Gastroesophageal sphincter (tissue), 4 donors: ENCODE measurements at regions not wholly inside any gene's neighbourhood (a gene's known extent, or its start where the extent isn't known, plus 50 kb on each side); places are given as distances from the start of the nearest gene placed in this dataset.

Experiments
- ATAC-seq: fragments of 150-250 bp; one replicate; pipeline ENCODE4 v1.9.1; 2016; ENCODE audit warnings: mild to moderate bottlenecking, moderate library complexity
- H3K27ac ChIP-seq, 4 donors: fragments of 200-600 bp; sonication (generic) in 3 of 4; 1 replicate in 3 of 4; 2 replicates in 1 of 4; pipeline ENCODE4 v1.5.1; 2016 to 2019
- H3K27me3 ChIP-seq: fragments of 200-600 bp; sonication (generic); one replicate; pipeline ENCODE4 v1.5.1; 2019
- H3K36me3 ChIP-seq, 2 donors: fragments of 200-600 bp; sonication (generic); one replicate each; pipeline ENCODE4 v1.5.1; 2019; ENCODE audit warnings: control low read depth in 1 of 2
- H3K4me1 ChIP-seq, 3 donors: fragments of 200-600 bp; sonication (generic); 1 replicate in 2 of 3; 2 replicates in 1 of 3; pipeline ENCODE4 v1.5.1; 2016 to 2019; ENCODE audit warnings: control low read depth in 2 of 3
- H3K4me3 ChIP-seq, 2 donors: fragments of 200-600 bp; sonication (generic); one replicate each; pipeline ENCODE4 v1.5.1; 2019; ENCODE audit warnings: mild to moderate bottlenecking in 1 of 2, moderate library complexity in 1 of 2
- H3K9me3 ChIP-seq, 3 donors: fragments of 200-600 bp; sonication (generic); one replicate each; pipeline ENCODE4 v1.5.1; 2017 to 2019; ENCODE audit warnings: control low read depth in 2 of 3
- CTCF ChIP-seq, 4 experiments: fragments of 200-600 bp in 2 of 4; fragments of 450-650 bp in 2 of 4; sonication (generic) in 1 of 4; IDR thresholded peaks; one replicate each; pipeline ENCODE4 v1.5.1; 2017 to 2019; ENCODE audit warnings: antibody characterized with exemption in 4 of 4, mild to moderate bottlenecking in 2 of 4, moderate library complexity in 2 of 4
- EP300 ChIP-seq: sonication (generic); formaldehyde crosslinking; IDR thresholded peaks from one replicate; pipeline ENCODE4 v1.6.1; 2017; ENCODE audit warnings: antibody characterized with exemption, mild to moderate bottlenecking
- POLR2A ChIP-seq, 2 donors: fragments of 450-650 bp; IDR thresholded peaks; one replicate each; pipeline ENCODE4 v1.6.1; 2017; ENCODE audit warnings: antibody characterized with exemption in 2 of 2, mild to moderate bottlenecking in 2 of 2, moderate library complexity in 1 of 2
- POLR2AphosphoS5 ChIP-seq: sonication (generic); formaldehyde crosslinking; IDR thresholded peaks from one replicate; pipeline ENCODE4 v1.6.1; 2017; ENCODE audit warnings: antibody characterized with exemption
- WGBS, 2 donors: methylation state at CpG; one replicate each; pipeline ENCODE4 v1.1.5; 2018; ENCODE audit warnings: low coverage in 1 of 2; 5-methylcytosine and 5-hydroxymethylcytosine counted together

- Histone ChIP-seq H3K36me3 (peaks cover 0 to 11% of the 10 kb centered on the region in 2 donors), H3K4me1 (no peaks in the 10 kb centered on the region), H3K4me3 (no peak overlapping the region), H3K27me3 (no peaks in the 10 kb centered on the region), H3K9me3 (no peaks in the 10 kb centered on the region), H3K27ac (no peak overlapping the region)
- TF ChIP-seq CTCF (IDR thresholded peaks at IDR 0.05), result no peak
- TF ChIP-seq EP300, result no peak
- no peak for TF ChIP-seq POLR2A (IDR thresholded peaks at IDR 0.05)
- no peak for ATAC-seq
These were observed 204.3 kb downstream of the PCDH7 start for GRCh38 chr4:30924495-30924894.

GRCh38 chr4:30929649-30930048, 209.5 kb downstream of the PCDH7 start:
- TF ChIP-seq POLR2AphosphoS5, result no peak
- no peak for TF ChIP-seq CTCF (IDR thresholded peaks at IDR 0.05)
- TF ChIP-seq EP300, result no peak
- TF ChIP-seq POLR2A (IDR thresholded peaks at IDR 0.05), result no peak
- no peak overlapping the region for H3K27ac ChIP-seq
- 86 to 100% methylated on average over 2 of the region's 2 CpGs for WGBS, 2 donors

GRCh38 chr4:30930276-30930675, 210.1 kb downstream of the PCDH7 start:
- no peak overlapping the region for H3K4me3 ChIP-seq
- no peak overlapping the region for H3K27ac ChIP-seq
- no peaks in the 10 kb centered on the region for H3K27me3 ChIP-seq
- no peaks in the 10 kb centered on the region for H3K9me3 ChIP-seq
- TF ChIP-seq EP300 (no peak), POLR2A (IDR thresholded peaks at IDR 0.05) (no peak), CTCF (IDR thresholded peaks at IDR 0.05) (no peak), POLR2AphosphoS5 (no peak)
- no peak for ATAC-seq
- 77 to 78% methylated on average over 4 of the region's 4 CpGs for WGBS, 2 donors
- H3K4me1 ChIP-seq, result no peaks in the 10 kb centered on the region
- H3K36me3 ChIP-seq, result no peaks in the 10 kb centered on the region

More at GRCh38 chr4:30929649-30930048, 209.5 kb downstream of the PCDH7 start:
- Histone ChIP-seq H3K4me3 (no peak overlapping the region), H3K9me3 (no peaks in the 10 kb centered on the region), H3K27me3 (no peaks in the 10 kb centered on the region), H3K4me1 (no peaks in the 10 kb centered on the region), H3K36me3 (no peaks in the 10 kb centered on the region)
- ATAC-seq, result no peak

GRCh38 chr4:30932581-30932980, 212.4 kb downstream of the PCDH7 start:
- TF ChIP-seq CTCF (IDR thresholded peaks at IDR 0.05) (no peak), POLR2AphosphoS5 (no peak), EP300 (no peak), POLR2A (IDR thresholded peaks at IDR 0.05) (no peak)
- no peaks in the 10 kb centered on the region for H3K27me3 ChIP-seq
- 83 to 86% methylated on average over 3 of the region's 3 CpGs for WGBS, 2 donors
- no peaks in the 10 kb centered on the region for H3K4me1 ChIP-seq
- ATAC-seq, result no peak
- H3K36me3 ChIP-seq, result no peaks in the 10 kb centered on the region
- H3K27ac ChIP-seq, result no peak overlapping the region
- no peak overlapping the region for H3K4me3 ChIP-seq
- H3K9me3 ChIP-seq, result no peaks in the 10 kb centered on the region

GRCh38 chr4:30939069-30939468, 218.9 kb downstream of the PCDH7 start:
- Histone ChIP-seq H3K4me1 (peaks cover 0 to 5% (median 3%) of the 10 kb centered on the region in 3 donors), H3K36me3 (no peaks in the 10 kb centered on the region), H3K4me3 (no peak overlapping the region), H3K27ac (no peak overlapping the region), H3K9me3 (no peaks in the 10 kb centered on the region), H3K27me3 (no peaks in the 10 kb centered on the region)
- ATAC-seq, result no peak
- no peak for TF ChIP-seq POLR2A (IDR thresholded peaks at IDR 0.05)
- no peak for TF ChIP-seq POLR2AphosphoS5
- no peak for TF ChIP-seq CTCF (IDR thresholded peaks at IDR 0.05)
- TF ChIP-seq EP300, result no peak
